Hematopoietic multipotent progenitor cell treated with erythropoietin and hydrocortisone succinate and interleukin-3 and kit ligand, for 8 days (in vitro differentiated cells): ENCODE measurements at regions not wholly inside any gene's neighbourhood (a gene's known extent, or its start where the extent isn't known, plus 50 kb on each side); places are given as distances from the start of the nearest gene placed in this dataset.
"Not testable (repeated sequence)": the region's sequence is repeated elsewhere in the genome, so short reads cannot be mapped to it uniquely, and the experiment has no call there.

ENCODE experiments used
- DNase-seq: peaks from one replicate; pipeline ENCODE4 v3.0.0-alpha.2; 2015

- DNase-seq, result no peak
Measured at GRCh38 chr5:44252545-44252944, 136.7 kb downstream of the FGF10 start.

- DNase-seq, result no peak
Measured at GRCh38 chr5:44246986-44247385, 142.2 kb downstream of the FGF10 start.

- no peak for DNase-seq
Measured at GRCh38 chr5:44245935-44246334, 143.3 kb downstream of the FGF10 start.

GRCh38 chr5:44242791-44243190 is 146.4 kb downstream of the FGF10 start:
- no peak for DNase-seq

- DNase-seq, result no peak
Measured at GRCh38 chr5:44236040-44236439, 153.2 kb downstream of the FGF10 start.

- no peak for DNase-seq
Measured at GRCh38 chr5:44233691-44234090, 155.5 kb downstream of the FGF10 start.

GRCh38 chr5:44225231-44226160 is 163.7 kb downstream of the FGF10 start:
- no peak for DNase-seq

GRCh38 chr5:44199408-44199807 is 189.8 kb downstream of the FGF10 start:
- DNase-seq, result no peak

- no peak for DNase-seq
Measured at GRCh38 chr5:44189255-44189654, 200.0 kb downstream of the FGF10 start.

- no peak for DNase-seq
Measured at GRCh38 chr5:44187973-44188372, 201.2 kb downstream of the FGF10 start.

GRCh38 chr5:44183753-44184152 is 205.5 kb downstream of the FGF10 start:
- no peak for DNase-seq

GRCh38 chr5:44183312-44183711 is 205.9 kb downstream of the FGF10 start:
- no peak for DNase-seq

GRCh38 chr5:44178414-44178813 is 210.8 kb downstream of the FGF10 start:
- no peak for DNase-seq

- no peak for DNase-seq
Measured at GRCh38 chr5:44167540-44167939, 221.7 kb downstream of the FGF10 start.

GRCh38 chr5:44160369-44160768 is 228.9 kb downstream of the FGF10 start:
- no peak for DNase-seq

GRCh38 chr5:44150075-44150723 is 239.0 kb downstream of the FGF10 start:
- DNase-seq, result no peak

GRCh38 chr5:44117947-44118346 is 271.3 kb downstream of the FGF10 start:
- DNase-seq, result not testable (repeated sequence)

- not testable (repeated sequence) for DNase-seq
Measured at GRCh38 chr5:44108232-44108631, 281.0 kb downstream of the FGF10 start.

GRCh38 chr5:44099643-44100042 is 289.6 kb downstream of the FGF10 start:
- no peak for DNase-seq

GRCh38 chr5:44089424-44090144 is 299.6 kb downstream of the FGF10 start:
- DNase-seq, result no peak

- no peak for DNase-seq
Measured at GRCh38 chr5:44085083-44085482, 304.1 kb downstream of the FGF10 start.

- not testable (repeated sequence) for DNase-seq
Measured at GRCh38 chr5:44074547-44074946, 314.7 kb downstream of the FGF10 start.

GRCh38 chr5:44051591-44051990 is 337.6 kb downstream of the FGF10 start:
- DNase-seq, result no peak
